B cell (primary cell): ENCODE measurements at regions not wholly inside any gene's neighbourhood (a gene's known extent, or its start where the extent isn't known, plus 50 kb on each side); places are given as distances from the start of the nearest gene placed in this dataset.

Experiments
- EZH2 ChIP-seq: IDR thresholded peaks from 2 replicates; pipeline ENCODE4 v1.6.1; 2012; ENCODE audit warnings: borderline replicate concordance, low read depth, mild to moderate bottlenecking, moderate library complexity, low read length; ENCODE audit not compliant: insufficient read depth, poor library complexity, severe bottlenecking
- TF ChIP-seq, protein P1 (sequence below): fragments of 200-600 bp; IDR thresholded peaks from one replicate; pipeline ENCODE4 v1.8.0; 2022; ENCODE audit warnings: antibody characterized with exemption, mild to moderate bottlenecking

DNA sequence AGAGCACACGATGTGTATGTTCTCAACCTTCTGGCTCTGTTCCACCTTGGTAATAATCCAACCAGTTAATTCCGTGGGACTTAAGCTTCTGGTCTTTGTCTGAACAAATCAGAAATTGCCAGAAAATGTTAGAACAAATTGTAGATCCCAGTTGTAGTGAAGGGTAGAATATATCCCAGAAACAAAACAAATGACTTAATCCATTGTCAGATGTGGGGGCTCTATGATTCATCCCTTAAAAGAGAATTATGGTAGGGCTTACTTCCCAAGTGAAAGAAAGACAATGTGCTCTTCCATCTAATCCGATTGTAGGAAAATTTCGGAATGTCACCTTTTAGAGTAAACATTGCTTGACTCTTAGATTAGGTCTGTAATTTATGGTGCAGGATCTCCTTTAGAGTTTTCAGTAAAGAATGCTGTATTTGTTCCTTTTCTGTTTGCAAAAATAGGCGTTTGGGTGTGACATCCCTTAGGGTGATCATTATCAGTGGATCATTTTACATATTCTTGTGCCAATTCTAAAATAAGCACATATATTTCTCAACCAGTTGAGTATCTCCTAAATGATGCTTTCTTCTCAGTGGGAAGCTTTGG, 234.5 kb upstream of the ZNF217 start:
- TF ChIP-seq, protein P1, sequence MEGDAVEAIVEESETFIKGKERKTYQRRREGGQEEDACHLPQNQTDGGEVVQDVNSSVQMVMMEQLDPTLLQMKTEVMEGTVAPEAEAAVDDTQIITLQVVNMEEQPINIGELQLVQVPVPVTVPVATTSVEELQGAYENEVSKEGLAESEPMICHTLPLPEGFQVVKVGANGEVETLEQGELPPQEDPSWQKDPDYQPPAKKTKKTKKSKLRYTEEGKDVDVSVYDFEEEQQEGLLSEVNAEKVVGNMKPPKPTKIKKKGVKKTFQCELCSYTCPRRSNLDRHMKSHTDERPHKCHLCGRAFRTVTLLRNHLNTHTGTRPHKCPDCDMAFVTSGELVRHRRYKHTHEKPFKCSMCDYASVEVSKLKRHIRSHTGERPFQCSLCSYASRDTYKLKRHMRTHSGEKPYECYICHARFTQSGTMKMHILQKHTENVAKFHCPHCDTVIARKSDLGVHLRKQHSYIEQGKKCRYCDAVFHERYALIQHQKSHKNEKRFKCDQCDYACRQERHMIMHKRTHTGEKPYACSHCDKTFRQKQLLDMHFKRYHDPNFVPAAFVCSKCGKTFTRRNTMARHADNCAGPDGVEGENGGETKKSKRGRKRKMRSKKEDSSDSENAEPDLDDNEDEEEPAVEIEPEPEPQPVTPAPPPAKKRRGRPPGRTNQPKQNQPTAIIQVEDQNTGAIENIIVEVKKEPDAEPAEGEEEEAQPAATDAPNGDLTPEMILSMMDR, result no peak
- no peak for TF ChIP-seq EZH2
